ENCODE measurements at regions not wholly inside any gene's neighbourhood (a gene's known extent, or its start where the extent isn't known, plus 50 kb on each side); places are given as distances from the start of the nearest gene placed in this dataset.
A peak's percentile ranks its signal among the peaks of the same experiment; 100 is the strongest.

GRCh38 chr11:106421676-106422292 is 344.3 kb downstream of the AASDHPPT start:
- POLR2A ChIA-PET (ENCODE audit: low non-redundant PET): no interaction called here

GRCh38 chr11:106422583-106422982 is 345.1 kb downstream of the AASDHPPT start:
- H3K9me3 ChIP-seq (ENCODE audit: low read depth, low read length, poor library complexity, severe bottlenecking): no peaks in the 10 kb centered on the region
- CTCF ChIA-PET: no interaction called here
- H3K4me1 ChIP-seq (ENCODE audit: insufficient read depth, low read length, poor library complexity, severe bottlenecking): no peaks in the 10 kb centered on the region
- H3K27ac ChIP-seq (ENCODE audit: low read depth, low read length, poor library complexity, severe bottlenecking): no peak overlapping the region
- TF ChIP-seq CTCF (conservative IDR thresholded peaks at IDR 0.05; ENCODE audit: low read depth, low read length): no peak
- H3K27me3 ChIP-seq (replicated peaks; ENCODE audit: insufficient read depth, low read depth, low read length, poor library complexity): peaks cover 17% of the 10 kb centered on the region
- no TSS peak for BruUV-seq (replicated peaks)
- H3K4me3 ChIP-seq (ENCODE audit: low read depth, low read length, poor library complexity, severe bottlenecking): no peak overlapping the region
- DNase-seq (ENCODE audit: low spot score): no peak
- intact Hi-C loops (cut with micrococcal nuclease; ENCODE audit: unreplicated experiment): no loop called here
- H3K36me3 ChIP-seq (ENCODE audit: insufficient read depth, low read length, poor library complexity, severe bottlenecking): no peaks in the 10 kb centered on the region
- POLR2A ChIA-PET (ENCODE audit: low non-redundant PET): no interaction called here

More at GRCh38 chr11:106421676-106422292, 344.3 kb downstream of the AASDHPPT start:
- DNase-seq (ENCODE audit: low spot score): no peak
- H3K36me3 ChIP-seq (ENCODE audit: insufficient read depth, low read length, poor library complexity, severe bottlenecking): no peaks in the 10 kb centered on the region
- H3K27me3 ChIP-seq (replicated peaks; ENCODE audit: insufficient read depth, low read depth, low read length, poor library complexity): peaks cover 15% of the 10 kb centered on the region
- no peak for TF ChIP-seq CTCF (conservative IDR thresholded peaks at IDR 0.05; ENCODE audit: low read depth, low read length)
- TF ChIP-seq EZH2 (IDR thresholded peaks at IDR 0.05; ENCODE audit: borderline replicate concordance, low read depth, low read length, poor library complexity, severe bottlenecking): no peak
- intact Hi-C loops (cut with micrococcal nuclease; ENCODE audit: unreplicated experiment): no loop called here
- H3K9me3 ChIP-seq (ENCODE audit: low read depth, low read length, poor library complexity, severe bottlenecking): no peaks in the 10 kb centered on the region
- no peak overlapping the region for H3K4me3 ChIP-seq (ENCODE audit: low read depth, low read length, poor library complexity, severe bottlenecking)
- no TSS peak for BruUV-seq (replicated peaks)
- H3K4me1 ChIP-seq (ENCODE audit: insufficient read depth, low read length, poor library complexity, severe bottlenecking): no peaks in the 10 kb centered on the region
- no peak overlapping the region for H3K27ac ChIP-seq (ENCODE audit: low read depth, low read length, poor library complexity, severe bottlenecking)
- CTCF ChIA-PET: no interaction called here

GRCh38 chr11:106424111-106424510 is 346.6 kb downstream of the AASDHPPT start:
- no TSS peak for BruUV-seq (replicated peaks)
- Histone ChIP-seq H3K4me1 (ENCODE audit: insufficient read depth, low read length, poor library complexity, severe bottlenecking) (no peaks in the 10 kb centered on the region), H3K4me3 (ENCODE audit: low read depth, low read length, poor library complexity, severe bottlenecking) (no peak overlapping the region), H3K27me3 (replicated peaks; ENCODE audit: insufficient read depth, low read depth, low read length, poor library complexity) (peaks cover 32% of the 10 kb centered on the region), H3K27ac (ENCODE audit: low read depth, low read length, poor library complexity, severe bottlenecking) (no peak overlapping the region), H3K9me3 (ENCODE audit: low read depth, low read length, poor library complexity, severe bottlenecking) (no peaks in the 10 kb centered on the region), H3K36me3 (ENCODE audit: insufficient read depth, low read length, poor library complexity, severe bottlenecking) (no peaks in the 10 kb centered on the region)
- intact Hi-C loops (cut with micrococcal nuclease; ENCODE audit: unreplicated experiment): no loop called here
- CTCF ChIA-PET: no interaction called here
- POLR2A ChIA-PET (ENCODE audit: low non-redundant PET): no interaction called here
- DNase-seq (ENCODE audit: low spot score): peak; percentile 17
- TF ChIP-seq EZH2 (IDR thresholded peaks at IDR 0.05; ENCODE audit: borderline replicate concordance, low read depth, low read length, poor library complexity, severe bottlenecking) (no peak), CTCF (conservative IDR thresholded peaks at IDR 0.05; ENCODE audit: low read depth, low read length) (no peak)

Measured in A673 (cell line).